ENCODE measurements at regions not wholly inside any gene's neighbourhood (a gene's known extent, or its start where the extent isn't known, plus 50 kb on each side); places are given as distances from the start of the nearest gene placed in this dataset.
"Not testable (repeated sequence)": the region's sequence is repeated elsewhere in the genome, so short reads cannot be mapped to it uniquely, and the experiment has no call there.

DNA sequence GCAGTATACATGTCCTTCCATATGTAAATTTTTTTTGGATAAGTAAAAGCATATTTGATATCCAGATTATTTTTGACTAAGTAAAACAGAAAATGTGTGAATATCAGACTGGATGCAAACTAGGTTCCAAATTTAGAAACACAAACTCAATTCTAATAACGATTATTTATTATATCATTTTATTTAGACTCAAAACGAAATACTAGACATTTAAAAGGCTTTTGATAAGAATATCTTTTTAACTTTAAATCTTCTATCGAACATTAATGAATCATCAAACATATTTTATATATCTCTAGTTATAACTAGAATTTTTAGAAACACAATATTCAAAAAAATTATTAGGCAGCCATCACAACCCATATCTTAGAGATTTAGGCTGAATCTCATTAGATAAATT, 195.2 kb upstream of the KCND2 start:
- no peak for ATAC-seq (ENCODE audit: low read depth in 2 of 2)
- no peak overlapping the region for H3K4me3 Mint-ChIP-seq

DNA sequence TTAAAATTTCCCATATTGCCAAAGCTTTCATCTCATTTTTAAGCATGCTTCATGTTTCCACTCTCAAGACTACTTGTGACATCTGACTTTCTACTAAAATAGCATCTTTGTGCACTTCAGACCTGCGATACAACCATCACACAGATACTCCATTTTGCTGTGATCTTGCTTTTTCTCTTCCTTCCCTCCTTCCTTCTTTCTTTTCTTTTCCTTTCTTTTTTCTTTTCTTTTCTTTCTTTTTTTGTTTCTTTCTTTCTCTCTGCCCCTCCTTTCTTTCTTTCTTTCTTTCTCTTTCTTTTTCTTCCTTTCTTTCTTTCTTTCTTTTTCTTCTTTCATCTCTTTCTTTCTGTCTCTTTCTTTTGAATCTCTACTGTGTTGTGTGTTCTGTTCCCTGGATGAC, 194.0 kb upstream of the KCND2 start:
- H3K27me3 Mint-ChIP-seq, result no peaks in the 10 kb centered on the region
- no peaks in the 10 kb centered on the region for H3K4me1 Mint-ChIP-seq
- ATAC-seq (ENCODE audit: low read depth in 2 of 2) (no peak), DNase-seq (no peak)
- peak overlapping the region in 2 of 6 donors; percentile 17 to 25 for H3K27ac Mint-ChIP-seq
- H3K9me3 Mint-ChIP-seq, result peaks cover 0 to 8% (median 0%) of the 10 kb centered on the region in 7 donors
- H3K4me3 Mint-ChIP-seq, result no peak overlapping the region
- H3K36me3 Mint-ChIP-seq, result no peaks in the 10 kb centered on the region

More for the DNA sequence above, 195.2 kb upstream of the KCND2 start:
- no peaks in the 10 kb centered on the region for H3K36me3 Mint-ChIP-seq
- H3K27ac Mint-ChIP-seq, result no peak overlapping the region
- no peaks in the 10 kb centered on the region for H3K27me3 Mint-ChIP-seq
- H3K4me1 Mint-ChIP-seq, result no peaks in the 10 kb centered on the region
- DNase-seq, result no peak
- peaks cover 0 to 2% (median 0%) of the 10 kb centered on the region in 7 donors for H3K9me3 Mint-ChIP-seq

DNA sequence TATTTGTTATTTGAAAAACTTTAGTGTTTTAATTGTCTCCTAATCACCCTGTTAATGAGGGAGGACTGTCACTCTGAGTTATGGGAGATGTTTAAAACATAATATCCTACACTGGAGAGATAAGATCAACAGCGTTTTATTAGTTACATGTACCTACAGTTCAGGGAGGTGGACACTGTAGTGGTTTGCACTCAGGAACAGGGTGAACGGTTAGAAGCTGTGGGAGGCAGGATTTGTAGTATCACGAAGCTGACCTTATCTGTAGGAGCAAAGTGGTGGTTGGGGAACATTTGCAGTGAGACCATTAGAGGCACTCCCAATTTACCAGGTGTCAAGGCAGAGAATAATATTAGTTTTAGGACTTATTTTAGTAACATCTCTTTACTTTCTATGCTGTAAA, 193.3 kb upstream of the KCND2 start:
- no peaks in the 10 kb centered on the region for H3K27me3 Mint-ChIP-seq
- no peaks in the 10 kb centered on the region for H3K4me1 Mint-ChIP-seq
- no peak overlapping the region for H3K4me3 Mint-ChIP-seq
- peaks cover 0 to 10% (median 0%) of the 10 kb centered on the region in 7 donors for H3K9me3 Mint-ChIP-seq
- DNase-seq (no peak), ATAC-seq (ENCODE audit: low read depth in 2 of 2) (no peak)
- no peaks in the 10 kb centered on the region for H3K36me3 Mint-ChIP-seq
- no peak overlapping the region for H3K27ac Mint-ChIP-seq

DNA sequence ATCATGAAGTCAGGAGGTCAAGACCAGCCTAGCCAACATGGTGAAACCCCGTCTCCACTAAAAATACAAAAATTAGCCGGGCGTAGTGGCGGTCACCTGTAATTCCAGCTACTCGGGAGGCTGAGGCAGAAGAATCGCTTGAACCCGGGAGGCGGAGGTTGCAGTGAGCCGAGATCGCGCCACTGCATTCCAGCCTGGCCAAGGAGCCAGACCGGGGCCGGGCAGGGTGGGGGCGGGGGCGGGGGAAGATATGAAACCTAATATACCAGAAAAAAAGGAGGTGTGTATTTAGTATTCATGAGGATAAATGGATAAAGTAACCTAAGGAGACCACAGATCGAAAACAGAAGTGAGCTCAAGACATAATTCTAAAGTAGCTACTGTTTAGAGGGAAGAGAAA, 186.5 kb upstream of the KCND2 start:
- not testable (repeated sequence) for H3K4me1 Mint-ChIP-seq; H3K4me3 Mint-ChIP-seq; ATAC-seq (ENCODE audit: low read depth in 2 of 2); H3K9me3 Mint-ChIP-seq; H3K36me3 Mint-ChIP-seq; H3K27ac Mint-ChIP-seq; H3K27me3 Mint-ChIP-seq; DNase-seq

DNA sequence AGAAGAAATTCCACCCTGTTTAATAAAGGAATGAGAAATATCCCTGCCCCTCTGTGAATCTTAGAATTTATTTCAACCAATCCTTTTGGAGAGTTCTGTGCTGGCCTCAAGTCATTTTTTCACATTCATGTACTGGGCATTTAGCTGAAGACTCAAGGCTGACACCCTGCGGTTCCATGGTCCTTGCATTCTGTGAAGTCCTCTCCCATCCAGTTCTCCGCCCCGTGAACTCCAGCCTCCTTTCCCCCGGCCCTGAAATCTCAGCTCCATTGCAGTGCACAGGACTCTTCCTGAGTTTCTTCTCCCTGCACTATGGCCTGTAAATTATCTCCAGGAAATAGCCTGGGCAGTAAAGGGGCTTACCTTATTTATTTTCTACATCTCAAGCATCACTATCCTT, 183.0 kb upstream of the KCND2 start:
- Mint-ChIP-seq H3K36me3 (no peaks in the 10 kb centered on the region), H3K4me3 (no peak overlapping the region), H3K27ac (no peak overlapping the region), H3K9me3 (peaks cover 0 to 5% (median 0%) of the 10 kb centered on the region in 7 donors), H3K4me1 (no peaks in the 10 kb centered on the region), H3K27me3 (no peaks in the 10 kb centered on the region)
- ATAC-seq (ENCODE audit: low read depth in 2 of 2), result no peak
- DNase-seq, result no peak

DNA sequence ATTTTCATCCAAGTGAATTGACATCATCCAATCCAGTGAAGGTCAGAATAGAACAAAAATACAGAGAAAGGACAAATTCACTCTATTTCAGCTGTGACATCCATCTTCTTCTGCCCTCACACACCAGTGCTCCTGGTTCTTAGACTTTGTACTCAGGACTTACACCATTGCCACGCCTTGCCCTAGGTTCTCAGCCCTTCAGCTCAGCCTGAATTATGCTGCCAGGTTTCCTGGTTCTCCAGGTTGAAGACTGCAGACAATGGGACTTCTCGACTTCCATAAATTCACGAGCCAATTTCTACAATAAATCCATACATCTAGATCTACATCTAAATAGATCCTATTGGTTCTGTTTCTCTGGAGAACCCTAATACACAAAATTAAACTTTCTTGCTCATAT, 181.2 kb upstream of the KCND2 start:
- no peaks in the 10 kb centered on the region for H3K4me1 Mint-ChIP-seq
- no peaks in the 10 kb centered on the region for H3K27me3 Mint-ChIP-seq
- ATAC-seq (ENCODE audit: low read depth in 2 of 2) (no peak), DNase-seq (no peak)
- no peaks in the 10 kb centered on the region for H3K36me3 Mint-ChIP-seq
- H3K4me3 Mint-ChIP-seq, result no peak overlapping the region
- peak overlapping the region in 1 of 6 donors; percentile 51 for H3K27ac Mint-ChIP-seq
- H3K9me3 Mint-ChIP-seq, result peaks cover 0 to 5% (median 0%) of the 10 kb centered on the region in 7 donors

DNA sequence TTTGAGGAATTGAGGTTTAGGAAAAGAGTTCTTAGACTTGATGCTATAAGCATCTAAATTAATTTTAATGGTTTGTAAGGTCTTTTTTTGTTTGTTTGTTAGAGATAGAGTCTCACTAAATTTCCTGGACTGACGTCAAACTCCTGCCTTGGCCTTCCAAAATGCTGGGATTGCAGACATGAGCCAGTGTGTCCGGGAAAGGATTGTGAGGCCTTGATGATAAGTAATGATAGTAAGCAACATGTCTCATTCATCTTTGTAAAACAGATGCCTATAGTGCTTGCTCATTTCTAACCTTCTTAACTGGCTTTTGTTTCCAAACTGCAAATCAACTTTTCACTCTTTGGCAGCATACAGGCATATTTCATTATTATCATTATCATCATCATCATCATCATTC, 176.0 kb upstream of the KCND2 start:
- Mint-ChIP-seq H3K4me3 (no peak overlapping the region), H3K4me1 (no peaks in the 10 kb centered on the region), H3K36me3 (no peaks in the 10 kb centered on the region), H3K9me3 (peaks cover 0 to 5% (median 2%) of the 10 kb centered on the region in 7 donors), H3K27me3 (no peaks in the 10 kb centered on the region), H3K27ac (no peak overlapping the region)
- ATAC-seq (ENCODE audit: low read depth in 2 of 2) (no peak), DNase-seq (no peak)

DNA sequence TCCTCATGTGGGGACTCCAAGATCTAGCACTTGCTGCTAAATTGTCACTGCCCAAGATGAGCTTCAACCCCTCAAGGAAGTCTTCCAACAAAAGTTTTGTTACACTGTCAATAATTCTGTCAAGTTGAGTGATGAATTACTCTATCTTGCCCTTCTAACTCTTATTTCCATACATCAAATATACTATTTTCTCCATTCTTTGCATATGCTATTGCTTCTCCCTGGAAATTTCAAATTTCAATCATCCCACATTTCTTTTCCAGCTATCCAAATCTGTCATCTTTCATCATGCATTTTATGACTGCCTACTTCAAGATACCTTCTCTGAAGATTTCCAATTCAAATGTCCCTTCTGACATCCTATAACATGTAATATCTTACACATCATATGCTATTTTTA, 175.2 kb upstream of the KCND2 start:
- Mint-ChIP-seq H3K4me1 (no peaks in the 10 kb centered on the region), H3K27me3 (no peaks in the 10 kb centered on the region), H3K4me3 (no peak overlapping the region), H3K36me3 (no peaks in the 10 kb centered on the region), H3K9me3 (peaks cover 0 to 3% (median 0%) of the 10 kb centered on the region in 7 donors), H3K27ac (no peak overlapping the region)
- DNase-seq, result no peak
- ATAC-seq (ENCODE audit: low read depth in 2 of 2), result no peak

DNA sequence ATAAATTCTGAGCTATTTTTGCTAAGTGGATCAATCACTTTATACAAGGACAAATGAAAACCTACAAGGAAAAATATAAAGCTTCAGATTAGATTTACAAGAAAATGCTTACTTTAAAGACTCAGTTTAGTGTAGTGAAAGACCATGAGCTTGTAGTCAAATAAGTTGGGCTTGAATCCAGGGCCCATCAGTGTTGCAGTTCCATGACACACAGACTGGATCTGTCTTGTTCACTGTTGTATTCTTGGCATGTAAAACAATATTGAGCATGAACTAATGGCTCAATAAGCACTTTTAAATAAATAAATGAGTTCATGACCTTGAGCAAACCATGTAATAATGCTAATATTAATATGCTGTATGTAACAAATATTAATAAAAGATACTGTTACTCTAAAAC, 164.6 kb upstream of the KCND2 start:
- Mint-ChIP-seq H3K9me3 (peaks cover 0 to 16% (median 3%) of the 10 kb centered on the region in 7 donors), H3K4me3 (no peak overlapping the region), H3K36me3 (no peaks in the 10 kb centered on the region), H3K27me3 (no peaks in the 10 kb centered on the region), H3K27ac (no peak overlapping the region), H3K4me1 (no peaks in the 10 kb centered on the region)
- DNase-seq, result no peak
- ATAC-seq (ENCODE audit: low read depth in 2 of 2), result no peak

DNA sequence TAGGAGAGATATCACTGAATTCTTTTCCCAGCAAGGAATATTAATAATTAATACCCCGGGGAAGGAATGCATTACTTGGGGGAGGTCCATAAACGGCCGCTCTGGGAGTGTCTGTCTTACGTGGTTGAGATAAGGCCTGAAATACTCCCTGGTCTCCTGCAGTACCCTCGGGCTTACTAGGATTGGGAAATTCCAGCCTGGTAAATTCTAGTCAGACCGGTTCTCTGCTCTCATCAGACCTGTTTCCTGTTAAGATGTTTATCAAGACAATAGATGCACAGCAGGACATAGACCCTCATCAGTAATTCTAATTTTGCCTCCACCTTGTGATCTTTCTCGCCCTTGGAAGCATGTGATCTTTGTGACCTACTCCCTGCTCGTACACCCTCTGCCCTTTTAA, 162.8 kb upstream of the KCND2 start:
- no peaks in the 10 kb centered on the region for H3K36me3 Mint-ChIP-seq
- no peak overlapping the region for H3K4me3 Mint-ChIP-seq
- H3K27me3 Mint-ChIP-seq, result no peaks in the 10 kb centered on the region
- no peaks in the 10 kb centered on the region for H3K4me1 Mint-ChIP-seq
- H3K9me3 Mint-ChIP-seq, result peaks cover 0 to 16% (median 3%) of the 10 kb centered on the region in 7 donors
- ATAC-seq (ENCODE audit: low read depth in 2 of 2) (no peak), DNase-seq (no peak)
- no peak overlapping the region for H3K27ac Mint-ChIP-seq

DNA sequence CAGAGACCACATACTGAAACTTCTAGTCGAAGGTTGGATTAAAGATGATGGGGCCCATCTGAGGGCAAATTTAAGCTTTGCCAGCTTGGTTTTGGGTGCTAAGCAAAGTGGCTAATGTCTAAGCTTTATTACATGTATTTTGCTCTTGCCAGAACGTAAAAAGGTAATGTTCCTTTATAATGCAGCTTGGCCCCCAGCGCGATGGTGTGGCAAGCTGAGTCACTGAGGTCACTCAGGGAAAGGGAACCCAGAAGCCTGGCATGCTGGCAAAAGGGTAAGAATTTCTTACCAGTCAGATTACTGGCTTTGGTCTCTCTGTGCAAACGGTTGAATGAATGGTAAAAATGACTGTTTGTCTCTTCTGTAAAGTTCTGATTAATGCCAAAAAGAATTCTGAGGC, 158.3 kb upstream of the KCND2 start:
- Mint-ChIP-seq H3K36me3 (no peaks in the 10 kb centered on the region), H3K4me1 (no peaks in the 10 kb centered on the region), H3K27ac (no peak overlapping the region), H3K27me3 (no peaks in the 10 kb centered on the region), H3K4me3 (no peak overlapping the region), H3K9me3 (peaks cover 3 to 25% (median 6%) of the 10 kb centered on the region in 7 donors)
- DNase-seq (no peak), ATAC-seq (ENCODE audit: low read depth in 2 of 2) (no peak)

DNA sequence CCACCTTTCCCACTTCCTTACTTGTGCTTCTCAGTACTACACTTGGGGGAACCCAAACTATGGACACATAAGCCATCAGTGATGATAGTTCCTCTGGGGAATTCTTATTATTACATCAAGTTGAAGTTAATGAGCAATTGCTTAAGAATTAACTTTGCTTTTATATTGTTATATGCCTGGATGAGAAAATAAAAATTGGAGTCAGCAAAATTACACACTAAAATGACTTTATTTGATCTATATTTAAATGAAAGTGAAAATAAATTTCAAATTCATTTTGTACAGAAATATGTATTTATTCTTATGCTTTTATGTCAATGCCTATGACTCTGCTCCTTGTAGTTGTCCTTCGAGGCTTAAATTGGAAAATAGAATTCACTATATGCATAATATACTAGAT, 149.4 kb upstream of the KCND2 start:
- Mint-ChIP-seq H3K27me3 (no peaks in the 10 kb centered on the region), H3K9me3 (no peaks in the 10 kb centered on the region), H3K36me3 (no peaks in the 10 kb centered on the region), H3K4me1 (no peaks in the 10 kb centered on the region), H3K27ac (no peak overlapping the region), H3K4me3 (no peak overlapping the region)
- DNase-seq (no peak), ATAC-seq (ENCODE audit: low read depth in 2 of 2) (no peak)

DNA sequence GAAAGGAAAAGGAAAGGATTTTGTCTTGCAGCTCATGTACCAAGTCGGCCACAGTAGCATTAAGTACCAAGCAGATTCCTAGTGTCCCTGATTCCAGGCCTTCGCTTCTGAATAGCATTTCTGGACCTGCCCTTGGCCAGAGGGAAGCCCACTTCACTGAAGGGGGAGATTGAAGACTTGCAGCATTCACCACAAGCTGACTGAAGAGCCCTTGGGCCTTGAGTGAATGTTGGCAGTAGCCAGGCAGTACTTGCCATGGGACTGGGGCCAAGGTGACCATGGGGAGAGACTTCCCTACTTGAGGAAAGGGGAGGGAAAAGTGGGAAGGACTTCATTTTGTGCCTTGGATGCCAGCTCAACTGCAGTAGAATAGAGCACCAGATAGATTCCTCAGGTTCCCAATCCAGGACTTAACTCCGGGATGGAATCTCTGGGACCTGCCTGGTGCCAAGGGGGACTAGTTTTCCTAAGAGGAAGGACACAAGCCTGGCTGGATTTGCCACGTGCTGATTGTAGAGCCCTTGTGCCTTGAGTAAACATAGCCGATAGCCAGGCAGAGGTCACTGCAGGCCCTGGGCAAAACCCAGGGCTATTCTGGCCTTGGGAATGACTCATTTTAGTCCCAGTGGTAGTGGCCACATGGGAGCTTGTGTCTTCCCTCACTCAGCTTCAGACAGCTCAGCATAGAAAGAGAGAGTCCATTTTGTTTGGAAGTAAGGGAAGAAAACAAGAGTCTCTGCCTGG, 141.7 kb upstream of the KCND2 start:
- Mint-ChIP-seq H3K4me3 (no peak overlapping the region), H3K36me3 (no peaks in the 10 kb centered on the region), H3K27me3 (no peaks in the 10 kb centered on the region), H3K9me3 (peaks cover 5 to 25% (median 14%) of the 10 kb centered on the region in 7 donors), H3K27ac (no peak overlapping the region), H3K4me1 (no peaks in the 10 kb centered on the region)
- ATAC-seq (ENCODE audit: low read depth in 2 of 2) (no peak), DNase-seq (no peak)

DNA sequence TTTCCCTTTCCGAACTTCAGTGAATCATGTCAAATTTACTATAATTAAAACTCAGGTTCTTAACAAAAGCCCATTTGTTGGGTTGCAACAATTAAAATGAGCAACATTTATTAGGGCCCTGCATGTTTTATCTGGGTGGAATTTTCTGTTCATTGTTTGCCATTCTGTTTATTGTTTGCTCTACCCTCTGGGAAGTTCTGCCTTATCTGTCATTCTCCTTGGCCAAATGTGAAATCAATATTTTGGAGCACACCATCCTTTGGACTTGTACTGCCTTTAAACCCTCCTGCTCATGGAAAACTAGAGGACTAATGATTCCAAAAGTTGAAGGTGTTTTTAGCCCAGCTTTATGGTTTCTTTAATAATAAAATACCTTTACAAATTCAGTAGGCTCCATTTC, 134.5 kb upstream of the KCND2 start:
- no peaks in the 10 kb centered on the region for H3K4me1 Mint-ChIP-seq
- DNase-seq (no peak), ATAC-seq (ENCODE audit: low read depth in 2 of 2) (no peak)
- no peak overlapping the region for H3K4me3 Mint-ChIP-seq
- peaks cover 0 to 9% (median 3%) of the 10 kb centered on the region in 7 donors for H3K9me3 Mint-ChIP-seq
- no peak overlapping the region for H3K27ac Mint-ChIP-seq
- H3K27me3 Mint-ChIP-seq, result no peaks in the 10 kb centered on the region
- H3K36me3 Mint-ChIP-seq, result no peaks in the 10 kb centered on the region

DNA sequence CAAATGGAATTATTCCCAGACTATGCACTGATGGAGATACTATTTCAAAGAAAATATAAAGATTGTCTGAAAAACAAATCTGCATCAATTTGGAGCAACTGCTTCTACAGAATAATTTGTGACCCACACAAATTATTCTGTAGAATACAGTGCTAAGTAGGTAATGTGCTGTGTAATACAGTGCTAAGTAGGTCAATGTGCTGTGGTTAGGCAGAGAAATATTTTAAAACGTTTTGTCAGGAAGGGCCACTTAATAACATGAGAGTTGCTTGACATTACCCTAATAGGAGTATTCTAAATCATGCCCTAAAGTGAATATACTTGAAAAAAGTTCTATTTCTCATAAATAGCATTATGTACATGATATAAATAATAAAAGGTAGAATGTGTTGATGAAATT, 116.5 kb upstream of the KCND2 start:
- no peaks in the 10 kb centered on the region for H3K4me1 Mint-ChIP-seq
- no peaks in the 10 kb centered on the region for H3K36me3 Mint-ChIP-seq
- no peak overlapping the region for H3K27ac Mint-ChIP-seq
- no peaks in the 10 kb centered on the region for H3K27me3 Mint-ChIP-seq
- DNase-seq, result no peak
- ATAC-seq (ENCODE audit: low read depth in 2 of 2), result no peak
- no peak overlapping the region for H3K4me3 Mint-ChIP-seq
- peaks cover 0 to 8% (median 0%) of the 10 kb centered on the region in 7 donors for H3K9me3 Mint-ChIP-seq
